Brain microvascular endothelial cell (primary cell): ENCODE measurements at regions not wholly inside any gene's neighbourhood (a gene's known extent, or its start where the extent isn't known, plus 50 kb on each side); places are given as distances from the start of the nearest gene placed in this dataset.

ENCODE experiments used
- DNase-seq: peaks from one replicate; pipeline ENCODE4 v3.0.0-alpha.2; 2020
- H3K27ac ChIP-seq: fragments of 250-450 bp; sonication (Bioruptor Pico); 2 replicates; pipeline ENCODE4 v1.5.1; 2020; ENCODE audit warnings: mild to moderate bottlenecking, moderate library complexity
- H3K27me3 ChIP-seq: fragments of 250-450 bp; sonication (Bioruptor Pico); replicated peaks from 2 replicates; pipeline ENCODE4 v1.5.1; 2020; ENCODE audit warnings: mild to moderate bottlenecking
- H3K36me3 ChIP-seq: fragments of 250-450 bp; sonication (Bioruptor Pico); replicated peaks from 2 replicates; pipeline ENCODE4 v1.5.1; 2020; ENCODE audit warnings: mild to moderate bottlenecking
- H3K4me3 ChIP-seq: 2 replicates; pipeline ENCODE4 v1.5.1; 2011; ENCODE audit warnings: low read depth, mild to moderate bottlenecking, control low read depth, low read length, moderate library complexity
- in situ Hi-C: cut with HindIII; loops from 2 replicates; pipeline ENCODE4 v1.10.0; 2017; ENCODE audit warnings: low sequenced_read_pairs, low pct_ligation_motif_present
- TF ChIP-seq, protein P1 (sequence below): IDR thresholded peaks from 2 replicates; pipeline ENCODE4 v1.5.1; 2011; ENCODE audit warnings: low read depth, mild to moderate bottlenecking, moderate library complexity, low read length, control low read depth, inconsistent platforms; ENCODE audit errors: missing control alignments

DNA sequence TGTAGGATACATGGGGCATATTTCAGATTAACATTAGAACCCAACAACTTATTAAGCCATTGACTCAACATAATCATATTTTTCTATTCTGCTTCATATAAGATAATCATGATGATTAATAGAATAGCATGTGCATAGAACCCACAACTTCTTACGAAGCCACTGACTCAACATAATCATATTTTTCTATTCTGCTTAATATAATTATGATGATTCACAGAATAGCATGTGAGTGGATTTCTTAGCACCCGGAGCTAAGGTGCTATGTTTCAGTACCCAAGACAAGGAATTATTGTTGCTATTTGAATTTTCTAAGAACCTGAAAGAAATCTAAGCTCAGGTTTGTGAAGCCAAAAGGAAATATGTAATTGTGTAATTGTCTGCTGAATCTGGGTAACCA is 96.8 kb downstream of the TENT5A start:
- Histone ChIP-seq H3K27ac (peak overlapping the region; percentile 11), H3K4me3 (no peak overlapping the region), H3K36me3 (no peaks in the 10 kb centered on the region), H3K27me3 (no peaks in the 10 kb centered on the region)
- TF ChIP-seq, protein P1, sequence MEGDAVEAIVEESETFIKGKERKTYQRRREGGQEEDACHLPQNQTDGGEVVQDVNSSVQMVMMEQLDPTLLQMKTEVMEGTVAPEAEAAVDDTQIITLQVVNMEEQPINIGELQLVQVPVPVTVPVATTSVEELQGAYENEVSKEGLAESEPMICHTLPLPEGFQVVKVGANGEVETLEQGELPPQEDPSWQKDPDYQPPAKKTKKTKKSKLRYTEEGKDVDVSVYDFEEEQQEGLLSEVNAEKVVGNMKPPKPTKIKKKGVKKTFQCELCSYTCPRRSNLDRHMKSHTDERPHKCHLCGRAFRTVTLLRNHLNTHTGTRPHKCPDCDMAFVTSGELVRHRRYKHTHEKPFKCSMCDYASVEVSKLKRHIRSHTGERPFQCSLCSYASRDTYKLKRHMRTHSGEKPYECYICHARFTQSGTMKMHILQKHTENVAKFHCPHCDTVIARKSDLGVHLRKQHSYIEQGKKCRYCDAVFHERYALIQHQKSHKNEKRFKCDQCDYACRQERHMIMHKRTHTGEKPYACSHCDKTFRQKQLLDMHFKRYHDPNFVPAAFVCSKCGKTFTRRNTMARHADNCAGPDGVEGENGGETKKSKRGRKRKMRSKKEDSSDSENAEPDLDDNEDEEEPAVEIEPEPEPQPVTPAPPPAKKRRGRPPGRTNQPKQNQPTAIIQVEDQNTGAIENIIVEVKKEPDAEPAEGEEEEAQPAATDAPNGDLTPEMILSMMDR = no peak
- DNase-seq = peak; percentile 6
- in situ Hi-C loops = no loop called here

DNA sequence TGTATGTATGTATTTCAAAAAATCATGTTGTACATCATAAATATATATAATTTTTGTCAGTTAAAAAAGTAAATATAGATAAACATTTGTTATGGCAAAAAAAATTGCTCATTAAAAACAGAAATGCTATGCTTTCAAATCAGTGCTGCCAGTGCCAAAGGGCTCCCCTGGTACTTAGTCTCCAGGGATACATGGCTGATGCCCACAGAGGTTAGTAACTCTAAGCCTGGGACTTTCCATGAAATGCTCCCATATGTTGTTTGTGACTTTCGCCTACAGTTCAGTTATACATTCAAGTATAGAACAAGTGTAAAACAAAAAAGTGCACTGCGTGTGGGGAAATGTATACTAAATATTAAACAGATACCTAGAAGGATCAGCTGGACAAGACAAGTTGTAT is 104.0 kb downstream of the TENT5A start:
- in situ Hi-C loops = no loop called here
- TF ChIP-seq, protein P1 = no peak
- no peak overlapping the region for H3K27ac ChIP-seq
- no peak for DNase-seq
- H3K4me3 ChIP-seq = no peak overlapping the region
- H3K27me3 ChIP-seq = no peaks in the 10 kb centered on the region
- H3K36me3 ChIP-seq = no peaks in the 10 kb centered on the region

DNA sequence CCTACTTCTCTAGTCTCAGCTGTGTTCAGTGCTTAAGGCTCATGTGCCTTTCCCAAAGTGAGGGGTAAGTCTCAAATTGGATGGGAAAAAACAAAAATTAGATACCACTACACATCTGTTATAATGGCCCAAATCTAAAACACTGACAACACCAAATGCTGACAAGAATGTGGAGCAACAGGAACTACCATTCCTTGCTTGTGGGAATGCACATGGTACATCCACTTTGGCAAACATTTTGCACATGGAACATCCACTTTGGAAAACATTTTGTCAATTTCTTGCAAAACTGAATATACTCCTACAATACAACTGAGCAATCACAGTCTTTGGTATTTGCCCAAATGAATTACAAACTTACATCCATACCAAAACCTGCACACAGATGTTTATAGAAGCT is 109.3 kb downstream of the TENT5A start:
- in situ Hi-C loops = no loop called here

DNA sequence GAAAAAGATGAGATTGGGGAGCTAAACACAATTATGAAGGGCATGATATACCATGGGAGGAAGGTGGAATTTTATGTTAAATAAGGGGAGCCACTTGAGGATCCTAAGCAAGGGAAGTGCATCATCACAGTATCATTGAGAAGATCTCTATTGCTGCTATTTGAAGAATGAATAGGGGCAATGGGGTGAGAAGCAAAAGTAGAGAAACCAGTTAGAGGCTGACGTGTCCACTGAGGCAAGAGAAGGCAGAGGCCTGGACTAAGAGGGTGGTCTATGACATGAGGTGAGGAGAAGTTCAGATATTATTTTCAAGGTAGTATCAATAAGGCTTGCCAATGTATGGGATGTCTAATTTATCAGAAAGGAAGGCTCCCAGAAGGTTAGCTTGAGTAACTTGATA is 111.6 kb downstream of the TENT5A start:
- Histone ChIP-seq H3K27ac (no peak overlapping the region), H3K4me3 (no peak overlapping the region), H3K27me3 (no peaks in the 10 kb centered on the region), H3K36me3 (no peaks in the 10 kb centered on the region)
- no peak for DNase-seq
- in situ Hi-C loops = no loop called here
- TF ChIP-seq, protein P1 = no peak

More for the DNA sequence above, 109.3 kb downstream of the TENT5A start:
- TF ChIP-seq, protein P1 = no peak
- Histone ChIP-seq H3K27me3 (no peaks in the 10 kb centered on the region), H3K27ac (no peak overlapping the region), H3K4me3 (no peak overlapping the region), H3K36me3 (no peaks in the 10 kb centered on the region)
- no peak for DNase-seq

DNA sequence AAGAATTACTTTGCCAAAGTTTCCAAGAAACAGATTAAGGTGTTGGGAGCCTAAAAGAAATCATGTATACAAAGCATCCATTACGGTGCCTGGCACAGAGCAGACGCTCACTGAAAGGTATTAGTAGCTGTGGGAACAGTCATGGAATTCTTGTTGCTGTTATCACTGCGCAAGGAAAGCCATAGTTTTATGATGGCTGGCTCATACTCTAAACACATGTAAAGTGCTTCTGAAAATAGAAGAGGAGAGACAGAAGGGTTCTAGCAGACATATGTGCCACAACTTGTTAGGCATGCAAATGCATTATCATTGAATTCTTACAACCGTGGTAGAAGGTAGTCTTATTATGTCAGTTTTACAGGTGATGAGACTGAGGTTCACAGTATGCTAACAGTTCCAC is 112.4 kb downstream of the TENT5A start:
- in situ Hi-C loops = no loop called here
- TF ChIP-seq, protein P1 = no peak
- H3K27me3 ChIP-seq = no peaks in the 10 kb centered on the region
- H3K36me3 ChIP-seq = no peaks in the 10 kb centered on the region
- no peak for DNase-seq
- H3K4me3 ChIP-seq = no peak overlapping the region
- no peak overlapping the region for H3K27ac ChIP-seq

DNA sequence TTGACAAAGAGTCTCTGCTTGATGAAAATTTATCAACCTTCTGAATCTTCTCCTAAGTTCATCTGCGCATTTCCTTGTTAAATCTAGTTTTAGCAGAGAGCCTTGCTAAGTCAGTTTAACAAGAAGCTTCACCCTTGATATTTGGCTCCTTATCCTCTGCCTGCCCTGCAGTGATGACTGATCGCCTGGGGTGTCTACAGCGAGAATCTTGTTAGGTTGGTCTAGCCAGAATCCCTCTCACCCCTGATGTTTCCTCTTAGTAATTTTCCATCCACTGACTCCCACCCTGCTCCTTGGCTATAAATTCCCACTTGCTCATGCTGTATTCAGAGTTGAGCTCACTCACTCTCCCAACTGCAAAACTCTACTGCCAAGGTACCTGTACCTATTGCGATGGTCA is 114.1 kb downstream of the TENT5A start:
- H3K36me3 ChIP-seq = no peaks in the 10 kb centered on the region
- no peaks in the 10 kb centered on the region for H3K27me3 ChIP-seq
- in situ Hi-C loops = no loop called here
- no peak overlapping the region for H3K4me3 ChIP-seq
- no peak overlapping the region for H3K27ac ChIP-seq
- no peak for DNase-seq
- TF ChIP-seq, protein P1 = no peak
